ENCODE measurements at regions not wholly inside any gene's neighbourhood (a gene's known extent, or its start where the extent isn't known, plus 50 kb on each side); places are given as distances from the start of the nearest gene placed in this dataset.

DNA sequence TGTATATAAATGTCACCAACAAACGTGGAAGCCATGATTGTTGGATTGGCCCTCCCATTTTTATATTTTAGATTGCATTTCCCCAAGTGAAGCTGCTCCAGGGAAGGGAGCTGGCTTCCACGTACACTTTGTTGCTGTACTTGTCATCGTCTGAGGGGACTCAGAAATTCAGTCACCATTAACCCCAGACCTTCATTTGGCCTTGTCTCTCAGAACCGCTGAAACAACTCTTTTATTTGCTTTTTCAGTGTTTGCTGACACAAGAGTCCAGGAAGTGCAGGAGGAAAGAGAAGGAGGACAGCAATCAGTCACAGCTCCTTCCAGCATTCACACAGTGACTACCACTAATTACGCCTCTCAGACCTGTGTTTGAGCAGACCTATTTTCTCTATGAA is 276.5 kb downstream of the TBL1XR1 start:
- no peaks in the 10 kb centered on the region for H3K36me3 ChIP-seq (ENCODE audit: control insufficient read depth in 1 of 2, insufficient read depth in 2 of 2, low read length in 2 of 2)
- no peaks in the 10 kb centered on the region for H3K9me3 ChIP-seq (ENCODE audit: control insufficient read depth in 1 of 2, low read length in 2 of 2)
- H3K4me3 ChIP-seq (ENCODE audit: low read depth in 1 of 2, low read length in 2 of 2) = no peak overlapping the region
- H3K27me3 ChIP-seq (ENCODE audit: control insufficient read depth in 1 of 2, insufficient read depth in 2 of 2, low read length in 2 of 2) = peaks cover 0 to 3% of the 10 kb centered on the region in 2 donors
- peaks cover 0 to 3% of the 10 kb centered on the region in 2 donors for H3K4me1 ChIP-seq (ENCODE audit: control insufficient read depth in 1 of 2, insufficient read depth in 2 of 2, low read length in 2 of 2)
- no peak overlapping the region for H3K27ac ChIP-seq (ENCODE audit: low read depth, low read length)
- no peak overlapping the region for H3K9ac ChIP-seq (ENCODE audit: low read depth in 1 of 2, low read length in 2 of 2)

DNA sequence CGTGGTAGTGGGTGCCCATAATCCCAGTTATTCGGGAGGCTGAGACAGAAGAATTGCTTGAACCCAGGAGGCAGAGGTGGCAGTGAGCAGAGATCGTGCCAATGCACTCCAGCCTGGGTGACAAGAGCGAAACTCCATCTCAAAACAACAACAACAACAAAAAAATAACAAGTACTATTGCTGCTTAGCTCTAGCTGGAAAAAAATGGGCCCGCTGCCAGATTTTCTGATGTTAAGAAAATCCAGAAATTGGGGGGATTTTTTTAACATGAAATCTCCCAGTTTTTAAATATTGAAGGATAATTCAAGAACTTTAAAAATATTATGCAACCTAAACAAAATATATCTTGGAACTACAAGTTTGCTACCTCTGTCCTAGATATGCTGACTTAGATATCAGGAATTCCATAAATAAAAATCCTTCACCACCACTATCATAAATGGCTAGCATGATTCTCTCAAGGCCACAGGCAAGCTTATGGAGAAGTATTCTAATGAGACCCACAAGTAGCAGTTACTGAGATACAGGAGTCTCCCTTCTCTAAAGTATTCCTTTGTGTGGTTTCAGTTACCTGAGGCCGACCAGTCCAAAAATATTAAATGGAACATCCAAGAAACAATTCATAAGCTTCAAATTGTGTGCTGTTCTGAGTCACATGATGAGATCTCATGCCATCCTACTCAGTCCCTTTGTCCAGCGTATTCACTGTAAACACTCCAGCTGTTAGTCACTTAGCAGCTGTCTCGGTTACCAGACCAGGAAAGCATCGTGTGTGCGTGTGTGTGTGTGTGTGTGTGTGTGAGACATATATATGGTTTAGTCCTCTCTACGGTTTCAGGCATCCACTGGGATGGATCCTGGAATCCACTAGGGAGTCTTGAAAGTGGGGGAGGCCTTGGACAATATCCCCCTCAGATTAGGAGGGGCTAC is 277.2 kb downstream of the TBL1XR1 start:
- Histone ChIP-seq H3K4me3 (ENCODE audit: low read depth in 1 of 2, low read length in 2 of 2) (no peak overlapping the region), H3K4me1 (ENCODE audit: control insufficient read depth in 1 of 2, insufficient read depth in 2 of 2, low read length in 2 of 2) (peaks cover 0 to 3% of the 10 kb centered on the region in 2 donors), H3K9ac (ENCODE audit: low read depth in 1 of 2, low read length in 2 of 2) (no peak overlapping the region), H3K27me3 (ENCODE audit: control insufficient read depth in 1 of 2, insufficient read depth in 2 of 2, low read length in 2 of 2) (peaks cover 0 to 3% of the 10 kb centered on the region in 2 donors), H3K9me3 (ENCODE audit: control insufficient read depth in 1 of 2, low read length in 2 of 2) (no peaks in the 10 kb centered on the region), H3K36me3 (ENCODE audit: control insufficient read depth in 1 of 2, insufficient read depth in 2 of 2, low read length in 2 of 2) (no peaks in the 10 kb centered on the region), H3K27ac (ENCODE audit: low read depth, low read length) (no peak overlapping the region)

DNA sequence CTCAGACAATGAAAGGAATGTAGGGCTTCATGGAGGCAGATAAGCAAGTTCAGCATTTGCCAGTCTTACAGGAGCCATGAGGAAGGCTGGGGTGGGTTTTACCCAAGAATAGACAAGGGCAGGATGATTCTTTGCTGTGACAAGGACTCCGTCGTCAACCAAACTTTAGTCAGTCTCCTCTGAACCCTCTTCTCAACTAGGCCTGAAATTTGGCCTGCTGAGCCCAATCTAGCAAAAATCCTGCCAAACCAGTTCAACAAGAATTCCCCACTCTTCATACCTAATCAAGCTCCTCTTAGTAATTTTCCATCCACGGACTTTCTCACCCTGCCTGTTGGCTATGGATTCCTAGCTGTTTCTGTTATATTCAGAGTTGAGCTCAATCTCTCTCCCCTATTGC is 280.5 kb downstream of the TBL1XR1 start:
- Histone ChIP-seq H3K27ac (ENCODE audit: low read depth, low read length) (no peak overlapping the region), H3K4me1 (ENCODE audit: control insufficient read depth in 1 of 2, insufficient read depth in 2 of 2, low read length in 2 of 2) (no peaks in the 10 kb centered on the region), H3K27me3 (ENCODE audit: control insufficient read depth in 1 of 2, insufficient read depth in 2 of 2, low read length in 2 of 2) (no peaks in the 10 kb centered on the region), H3K9ac (ENCODE audit: low read depth in 1 of 2, low read length in 2 of 2) (no peak overlapping the region), H3K9me3 (ENCODE audit: control insufficient read depth in 1 of 2, low read length in 2 of 2) (no peaks in the 10 kb centered on the region), H3K4me3 (ENCODE audit: low read depth in 1 of 2, low read length in 2 of 2) (no peak overlapping the region), H3K36me3 (ENCODE audit: control insufficient read depth in 1 of 2, insufficient read depth in 2 of 2, low read length in 2 of 2) (no peaks in the 10 kb centered on the region)

DNA sequence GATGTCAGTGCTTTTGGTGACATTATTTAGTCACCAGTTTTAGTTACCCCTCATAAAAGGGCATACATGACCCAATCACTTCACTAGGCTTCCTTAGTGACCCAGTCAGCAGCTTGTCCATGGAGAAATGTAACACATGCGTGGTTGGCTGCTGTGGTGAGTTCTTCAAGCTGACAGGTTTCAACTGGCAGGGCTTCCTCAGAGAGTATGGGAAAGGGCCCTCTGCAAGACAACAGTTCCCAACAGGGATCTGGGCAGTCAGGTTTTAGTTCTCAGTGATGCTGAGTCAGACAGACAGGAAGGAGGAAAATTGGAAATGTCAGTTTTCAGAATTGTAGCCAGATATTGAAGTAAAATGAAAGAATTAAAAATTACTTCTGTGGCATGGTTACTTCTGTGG is 282.5 kb downstream of the TBL1XR1 start:
- Histone ChIP-seq H3K27me3 (ENCODE audit: control insufficient read depth in 1 of 2, insufficient read depth in 2 of 2, low read length in 2 of 2) (no peaks in the 10 kb centered on the region), H3K4me1 (ENCODE audit: control insufficient read depth in 1 of 2, insufficient read depth in 2 of 2, low read length in 2 of 2) (no peaks in the 10 kb centered on the region), H3K9ac (ENCODE audit: low read depth in 1 of 2, low read length in 2 of 2) (no peak overlapping the region), H3K36me3 (ENCODE audit: control insufficient read depth in 1 of 2, insufficient read depth in 2 of 2, low read length in 2 of 2) (no peaks in the 10 kb centered on the region), H3K27ac (ENCODE audit: low read depth, low read length) (no peak overlapping the region), H3K4me3 (ENCODE audit: low read depth in 1 of 2, low read length in 2 of 2) (no peak overlapping the region), H3K9me3 (ENCODE audit: control insufficient read depth in 1 of 2, low read length in 2 of 2) (no peaks in the 10 kb centered on the region)

DNA sequence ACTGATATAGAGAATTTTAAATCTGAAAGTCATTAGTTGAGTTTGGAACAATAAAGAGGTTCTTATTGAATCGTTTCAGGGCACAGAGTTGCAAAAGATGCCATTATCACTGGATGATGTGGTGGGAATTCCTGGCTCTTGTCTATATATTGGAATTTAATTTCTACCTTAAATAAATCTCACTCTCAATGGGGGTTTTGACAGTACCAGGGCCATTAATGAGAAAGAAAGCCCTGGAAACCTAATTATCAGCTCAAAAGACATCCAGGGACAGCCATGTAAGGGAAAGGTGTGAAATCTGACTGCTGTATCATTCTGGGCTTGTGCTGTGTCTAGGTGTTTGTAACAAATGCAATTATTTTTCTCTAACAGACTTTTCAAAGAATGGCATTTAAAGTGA is 285.7 kb downstream of the TBL1XR1 start:
- Histone ChIP-seq H3K27ac (ENCODE audit: low read depth, low read length) (no peak overlapping the region), H3K9ac (ENCODE audit: low read depth in 1 of 2, low read length in 2 of 2) (no peak overlapping the region), H3K9me3 (ENCODE audit: control insufficient read depth in 1 of 2, low read length in 2 of 2) (no peaks in the 10 kb centered on the region), H3K4me1 (ENCODE audit: control insufficient read depth in 1 of 2, insufficient read depth in 2 of 2, low read length in 2 of 2) (no peaks in the 10 kb centered on the region), H3K36me3 (ENCODE audit: control insufficient read depth in 1 of 2, insufficient read depth in 2 of 2, low read length in 2 of 2) (no peaks in the 10 kb centered on the region), H3K4me3 (ENCODE audit: low read depth in 1 of 2, low read length in 2 of 2) (no peak overlapping the region), H3K27me3 (ENCODE audit: control insufficient read depth in 1 of 2, insufficient read depth in 2 of 2, low read length in 2 of 2) (no peaks in the 10 kb centered on the region)

DNA sequence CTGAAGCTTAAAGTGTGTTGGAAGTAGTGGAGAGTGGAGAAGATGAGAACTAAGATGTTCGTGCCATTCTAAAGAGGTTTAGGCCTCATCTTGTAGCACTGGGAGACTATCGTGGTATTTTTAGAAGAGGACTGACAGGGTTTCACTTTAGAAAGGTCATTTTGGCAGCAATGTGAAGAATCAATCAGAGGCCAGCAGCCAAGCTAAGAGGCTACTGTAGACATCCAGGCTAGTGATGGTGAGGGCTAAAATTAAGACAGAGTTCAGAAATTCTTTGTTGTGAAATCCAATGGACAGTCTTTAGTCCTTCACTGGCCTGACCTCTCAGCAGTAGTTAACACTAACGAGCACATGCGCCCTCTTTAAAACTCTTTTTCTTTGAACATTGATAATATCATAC is 288.2 kb downstream of the TBL1XR1 start:
- Histone ChIP-seq H3K36me3 (ENCODE audit: control insufficient read depth in 1 of 2, insufficient read depth in 2 of 2, low read length in 2 of 2) (no peaks in the 10 kb centered on the region), H3K4me3 (ENCODE audit: low read depth in 1 of 2, low read length in 2 of 2) (no peak overlapping the region), H3K27me3 (ENCODE audit: control insufficient read depth in 1 of 2, insufficient read depth in 2 of 2, low read length in 2 of 2) (no peaks in the 10 kb centered on the region), H3K4me1 (ENCODE audit: control insufficient read depth in 1 of 2, insufficient read depth in 2 of 2, low read length in 2 of 2) (no peaks in the 10 kb centered on the region), H3K9me3 (ENCODE audit: control insufficient read depth in 1 of 2, low read length in 2 of 2) (no peaks in the 10 kb centered on the region), H3K27ac (ENCODE audit: low read depth, low read length) (no peak overlapping the region), H3K9ac (ENCODE audit: low read depth in 1 of 2, low read length in 2 of 2) (no peak overlapping the region)

DNA sequence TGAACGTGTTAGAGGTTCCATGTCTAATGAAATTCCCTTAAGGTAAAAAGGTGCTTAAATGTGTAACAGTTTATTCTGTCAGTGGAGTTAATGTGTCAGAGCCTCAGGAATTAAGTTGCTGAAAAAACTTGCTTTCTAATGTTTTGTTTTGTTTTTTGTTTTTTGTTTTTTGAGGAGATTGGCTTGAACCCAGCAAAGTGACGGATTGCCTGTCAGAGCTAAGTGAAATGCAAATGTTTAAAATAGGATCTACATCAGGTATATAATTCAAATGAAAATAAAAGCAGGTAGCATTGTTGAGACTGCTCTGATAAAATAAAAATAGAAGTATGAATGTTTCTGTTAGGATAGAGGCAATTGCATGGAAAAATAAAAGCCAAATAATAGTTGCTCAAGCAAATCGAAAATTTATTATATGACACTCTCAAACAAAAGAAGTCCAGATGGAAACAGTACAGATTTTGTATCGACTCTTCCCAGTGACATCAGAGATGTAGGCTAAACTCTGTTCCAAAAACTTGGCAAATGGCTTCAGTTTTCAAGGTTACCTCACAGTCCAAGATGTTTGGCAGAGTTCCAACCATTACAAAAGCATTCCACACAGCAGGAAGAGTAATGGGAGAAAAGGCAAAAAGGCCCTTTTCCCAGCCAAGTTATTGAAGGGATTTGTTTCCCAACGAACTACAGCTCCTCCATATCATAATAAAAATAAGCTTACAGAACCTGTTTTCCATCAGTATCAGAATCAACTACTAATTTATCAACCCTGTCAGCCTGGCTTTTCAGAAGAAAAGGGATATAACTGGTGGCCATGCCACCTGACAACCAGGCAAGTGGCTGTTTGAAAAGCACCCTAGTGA is 291.0 kb downstream of the TBL1XR1 start:
- H3K4me1 ChIP-seq (ENCODE audit: control insufficient read depth in 1 of 2, insufficient read depth in 2 of 2, low read length in 2 of 2) = no peaks in the 10 kb centered on the region
- H3K27ac ChIP-seq (ENCODE audit: low read depth, low read length) = no peak overlapping the region
- no peak overlapping the region for H3K9ac ChIP-seq (ENCODE audit: low read depth in 1 of 2, low read length in 2 of 2)

DNA sequence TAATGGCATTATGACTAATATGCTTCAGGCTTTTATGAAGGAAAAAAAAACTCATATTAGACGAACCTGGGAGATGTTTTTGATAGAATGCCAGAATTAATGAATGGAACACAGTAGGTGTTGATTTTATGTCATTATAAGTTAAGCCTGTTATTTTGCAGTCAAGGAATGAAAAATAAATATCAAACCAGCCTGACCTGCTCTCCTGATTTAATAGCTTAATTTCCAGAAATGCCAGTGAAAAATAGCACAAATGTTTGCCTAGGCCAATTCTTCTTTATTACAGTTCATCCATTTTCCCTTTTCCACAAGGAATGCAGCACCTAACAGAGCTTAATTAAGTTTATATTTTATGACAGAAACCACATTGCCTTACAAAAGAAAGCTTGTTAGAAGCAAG is 292.0 kb downstream of the TBL1XR1 start:
- no peaks in the 10 kb centered on the region for H3K36me3 ChIP-seq (ENCODE audit: control insufficient read depth in 1 of 2, insufficient read depth in 2 of 2, low read length in 2 of 2)
- no peak overlapping the region for H3K4me3 ChIP-seq (ENCODE audit: low read depth in 1 of 2, low read length in 2 of 2)
- H3K9ac ChIP-seq (ENCODE audit: low read depth in 1 of 2, low read length in 2 of 2) = no peak overlapping the region
- H3K27me3 ChIP-seq (ENCODE audit: control insufficient read depth in 1 of 2, insufficient read depth in 2 of 2, low read length in 2 of 2) = no peaks in the 10 kb centered on the region
- H3K4me1 ChIP-seq (ENCODE audit: control insufficient read depth in 1 of 2, insufficient read depth in 2 of 2, low read length in 2 of 2) = no peaks in the 10 kb centered on the region
- no peaks in the 10 kb centered on the region for H3K9me3 ChIP-seq (ENCODE audit: control insufficient read depth in 1 of 2, low read length in 2 of 2)
- H3K27ac ChIP-seq (ENCODE audit: low read depth, low read length) = no peak overlapping the region

More for the DNA sequence above, 291.0 kb downstream of the TBL1XR1 start:
- Histone ChIP-seq H3K27me3 (ENCODE audit: control insufficient read depth in 1 of 2, insufficient read depth in 2 of 2, low read length in 2 of 2) (no peaks in the 10 kb centered on the region), H3K9me3 (ENCODE audit: control insufficient read depth in 1 of 2, low read length in 2 of 2) (no peaks in the 10 kb centered on the region), H3K4me3 (ENCODE audit: low read depth in 1 of 2, low read length in 2 of 2) (no peak overlapping the region), H3K36me3 (ENCODE audit: control insufficient read depth in 1 of 2, insufficient read depth in 2 of 2, low read length in 2 of 2) (no peaks in the 10 kb centered on the region)

DNA sequence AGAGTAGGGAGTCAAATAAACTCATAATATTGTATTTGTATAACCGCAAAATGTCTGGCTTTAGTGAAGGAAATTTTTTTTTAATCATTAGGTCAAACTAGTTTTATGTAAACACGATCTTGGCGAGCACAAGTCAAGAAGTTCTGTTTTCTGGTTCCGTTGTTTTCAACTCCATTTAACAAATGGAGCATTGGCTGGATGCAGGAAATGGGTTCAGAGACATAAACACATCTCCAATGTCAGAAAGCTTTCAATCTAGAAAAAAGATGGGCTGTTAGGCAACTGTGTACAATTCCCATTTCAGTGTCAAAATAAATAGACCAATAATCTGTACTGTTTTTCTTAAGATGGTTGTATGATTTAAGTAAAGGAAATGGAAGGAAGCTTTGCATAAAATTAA is 292.8 kb downstream of the TBL1XR1 start:
- Histone ChIP-seq H3K27me3 (ENCODE audit: control insufficient read depth in 1 of 2, insufficient read depth in 2 of 2, low read length in 2 of 2) (no peaks in the 10 kb centered on the region), H3K36me3 (ENCODE audit: control insufficient read depth in 1 of 2, insufficient read depth in 2 of 2, low read length in 2 of 2) (no peaks in the 10 kb centered on the region), H3K9me3 (ENCODE audit: control insufficient read depth in 1 of 2, low read length in 2 of 2) (no peaks in the 10 kb centered on the region), H3K27ac (ENCODE audit: low read depth, low read length) (no peak overlapping the region), H3K4me3 (ENCODE audit: low read depth in 1 of 2, low read length in 2 of 2) (no peak overlapping the region), H3K9ac (ENCODE audit: low read depth in 1 of 2, low read length in 2 of 2) (no peak overlapping the region), H3K4me1 (ENCODE audit: control insufficient read depth in 1 of 2, insufficient read depth in 2 of 2, low read length in 2 of 2) (no peaks in the 10 kb centered on the region)

DNA sequence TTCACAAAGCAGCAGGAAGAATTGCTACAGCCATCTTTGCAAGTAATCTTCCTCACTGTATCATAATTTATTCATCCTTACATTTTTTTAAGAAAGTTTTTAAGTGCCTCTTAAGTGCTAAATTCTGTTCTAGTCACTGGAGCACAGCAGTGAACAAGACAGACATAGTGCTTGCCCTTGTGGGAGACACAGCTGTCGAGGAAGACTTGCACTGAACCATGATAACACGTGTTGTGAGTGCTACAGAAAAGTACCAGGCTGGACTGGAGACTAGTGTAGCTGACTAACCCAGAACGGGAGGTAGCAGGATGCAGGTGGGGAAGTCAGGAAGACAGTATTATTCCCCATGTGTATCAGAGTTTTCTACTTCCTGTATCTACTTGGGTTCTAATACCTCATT is 300.6 kb downstream of the TBL1XR1 start:
- Histone ChIP-seq H3K4me1 (ENCODE audit: control insufficient read depth in 1 of 2, insufficient read depth in 2 of 2, low read length in 2 of 2) (no peaks in the 10 kb centered on the region), H3K36me3 (ENCODE audit: control insufficient read depth in 1 of 2, insufficient read depth in 2 of 2, low read length in 2 of 2) (no peaks in the 10 kb centered on the region)

More for the DNA sequence above, 300.6 kb downstream of the TBL1XR1 start:
- H3K9me3 ChIP-seq (ENCODE audit: control insufficient read depth in 1 of 2, low read length in 2 of 2) = no peaks in the 10 kb centered on the region
- no peak overlapping the region for H3K27ac ChIP-seq (ENCODE audit: low read depth, low read length)
- no peak overlapping the region for H3K4me3 ChIP-seq (ENCODE audit: low read depth in 1 of 2, low read length in 2 of 2)
- no peak overlapping the region for H3K9ac ChIP-seq (ENCODE audit: low read depth in 1 of 2, low read length in 2 of 2)
- no peaks in the 10 kb centered on the region for H3K27me3 ChIP-seq (ENCODE audit: control insufficient read depth in 1 of 2, insufficient read depth in 2 of 2, low read length in 2 of 2)

Measured in duodenal mucosa (tissue), 2 donors.